Upper lobe of right lung (tissue), 1 donor: ENCODE measurements at regions not wholly inside any gene's neighbourhood (a gene's known extent, or its start where the extent isn't known, plus 50 kb on each side); places are given as distances from the start of the nearest gene placed in this dataset.

Experiments used
- ATAC-seq: fragments of 200-7000 bp; cut with Tn5 transposase; one replicate; pipeline ENCODE4 v1.9.1; 2020; ENCODE audit warnings: mild to moderate bottlenecking, moderate library complexity
- DNase-seq: peaks from one replicate; pipeline ENCODE4 v3.0.0-alpha.2; 2020
- H3K27ac ChIP-seq: fragments of 200-600 bp; one replicate; pipeline ENCODE4 v1.8.0; 2022
- H3K27me3 ChIP-seq: fragments of 200-600 bp; one replicate; pipeline ENCODE4 v1.8.0; 2022; ENCODE audit warnings: mild to moderate bottlenecking
- H3K36me3 ChIP-seq: fragments of 200-600 bp; one replicate; pipeline ENCODE4 v1.8.0; 2022
- H3K4me1 ChIP-seq: fragments of 200-600 bp; one replicate; pipeline ENCODE4 v1.8.0; 2022
- H3K4me3 ChIP-seq: fragments of 200-600 bp; one replicate; pipeline ENCODE4 v1.8.0; 2022; ENCODE audit warnings: mild to moderate bottlenecking
- H3K9me3 ChIP-seq: fragments of 200-600 bp; one replicate; pipeline ENCODE4 v1.8.0; 2022
- CTCF ChIP-seq: fragments of 200-600 bp; IDR thresholded peaks from one replicate; pipeline ENCODE4 v1.8.0; 2022; ENCODE audit warnings: antibody characterized with exemption
- intact Hi-C: fragments of 100-400 bp; cut with DNase I; formaldehyde crosslinking; loops from one replicate; pipeline ENCODE4 v1.11.0; 2022
- donor health status: DM: no; HTN: yes; CAD: no; lungs with severe emphysema.

DNA sequence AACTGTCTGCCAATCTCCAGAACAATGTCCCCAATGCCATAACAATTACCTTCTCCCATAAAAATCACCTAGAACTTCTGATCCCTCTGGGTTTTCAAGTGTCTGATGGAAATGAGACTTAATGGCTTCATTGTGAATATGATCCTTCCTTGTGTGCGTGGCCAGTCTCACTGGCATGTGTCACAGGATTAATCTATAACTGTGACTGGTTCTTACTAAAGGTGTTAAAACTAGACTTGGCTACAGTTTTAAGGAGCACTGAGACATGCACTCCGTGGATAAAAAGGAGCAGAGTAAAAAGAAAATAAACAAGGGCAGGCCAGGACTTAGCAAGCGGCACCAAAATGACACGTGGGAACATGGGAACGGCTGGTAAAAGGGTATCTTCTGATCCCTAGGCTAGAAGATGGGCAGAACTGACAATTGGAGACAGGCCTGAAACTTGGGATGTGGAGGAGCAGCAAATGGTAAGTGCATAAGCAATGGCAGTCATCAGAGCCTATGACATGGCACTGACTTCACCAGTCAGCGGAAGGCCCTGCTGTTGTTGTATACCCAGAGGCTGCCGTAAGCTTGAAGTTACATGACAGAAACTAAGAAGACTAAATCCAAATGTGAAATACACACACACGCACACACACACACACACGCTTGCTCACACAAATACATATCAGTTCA lies 256.6 kb upstream of the NOCT start:
- no peak for ATAC-seq
- no peaks in the 10 kb centered on the region for H3K36me3 ChIP-seq
- H3K4me3 ChIP-seq, result no peak overlapping the region
- no peak for TF ChIP-seq CTCF
- no peaks in the 10 kb centered on the region for H3K9me3 ChIP-seq
- no peaks in the 10 kb centered on the region for H3K27me3 ChIP-seq
- no peak overlapping the region for H3K27ac ChIP-seq
- H3K4me1 ChIP-seq, result no peaks in the 10 kb centered on the region
- intact Hi-C loops, result no loop called here
- no peak for DNase-seq

DNA sequence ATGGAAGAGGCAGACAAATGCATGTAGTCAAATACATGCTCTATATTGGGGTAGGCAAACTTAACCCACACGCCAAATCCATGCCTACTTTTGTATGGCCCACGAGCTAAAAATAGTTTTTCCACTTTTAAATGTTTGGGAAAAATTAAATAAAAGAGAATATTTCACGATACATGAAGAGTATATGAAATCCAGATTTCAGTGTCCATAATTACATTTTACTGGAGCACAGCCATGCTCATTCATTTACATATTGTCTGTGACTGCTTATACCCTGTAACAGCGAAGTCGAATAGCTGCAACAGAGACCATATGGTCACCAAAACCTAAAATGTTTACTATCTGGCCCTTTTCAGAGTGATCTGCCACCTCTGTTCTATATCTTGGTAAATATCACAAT lies 257.4 kb upstream of the NOCT start:
- Histone ChIP-seq H3K27me3 (no peaks in the 10 kb centered on the region), H3K4me3 (no peak overlapping the region), H3K4me1 (no peaks in the 10 kb centered on the region), H3K27ac (no peak overlapping the region), H3K36me3 (no peaks in the 10 kb centered on the region), H3K9me3 (no peaks in the 10 kb centered on the region)
- intact Hi-C loops, result no loop called here
- no peak for ATAC-seq
- no peak for TF ChIP-seq CTCF
- no peak for DNase-seq

- ATAC-seq (no peak), DNase-seq (no peak)
- Histone ChIP-seq H3K27me3 (no peaks in the 10 kb centered on the region), H3K36me3 (no peaks in the 10 kb centered on the region), H3K9me3 (no peaks in the 10 kb centered on the region), H3K4me3 (no peak overlapping the region), H3K4me1 (no peaks in the 10 kb centered on the region), H3K27ac (no peak overlapping the region)
- TF ChIP-seq CTCF, result no peak
- intact Hi-C loops, result no loop called here
These were observed 258.1 kb upstream of the NOCT start for GRCh38 chr4:138757432-138757831.

- Histone ChIP-seq H3K4me1 (no peaks in the 10 kb centered on the region), H3K9me3 (no peaks in the 10 kb centered on the region), H3K27me3 (no peaks in the 10 kb centered on the region), H3K27ac (no peak overlapping the region), H3K4me3 (no peak overlapping the region), H3K36me3 (no peaks in the 10 kb centered on the region)
- ATAC-seq (no peak), DNase-seq (no peak)
- intact Hi-C loops, result no loop called here
- no peak for TF ChIP-seq CTCF
These were observed 259.1 kb upstream of the NOCT start for GRCh38 chr4:138756519-138756918.

- no peak overlapping the region for H3K4me3 ChIP-seq
- no peaks in the 10 kb centered on the region for H3K27me3 ChIP-seq
- no peaks in the 10 kb centered on the region for H3K4me1 ChIP-seq
- intact Hi-C loops, result no loop called here
- DNase-seq (no peak), ATAC-seq (no peak)
- H3K36me3 ChIP-seq, result no peaks in the 10 kb centered on the region
- no peak for TF ChIP-seq CTCF
- H3K27ac ChIP-seq, result no peak overlapping the region
- H3K9me3 ChIP-seq, result no peaks in the 10 kb centered on the region
These were observed 264.3 kb upstream of the NOCT start for GRCh38 chr4:138751309-138751708.

- DNase-seq, result no peak
- ATAC-seq, result peak; percentile 48
- no peak overlapping the region for H3K27ac ChIP-seq
- H3K4me3 ChIP-seq, result no peak overlapping the region
- no peaks in the 10 kb centered on the region for H3K9me3 ChIP-seq
- no peaks in the 10 kb centered on the region for H3K4me1 ChIP-seq
- H3K27me3 ChIP-seq, result no peaks in the 10 kb centered on the region
- intact Hi-C loops, result no loop called here
- TF ChIP-seq CTCF, result no peak
- no peaks in the 10 kb centered on the region for H3K36me3 ChIP-seq
These were observed 266.3 kb upstream of the NOCT start for GRCh38 chr4:138749303-138749702.
